Hepatic stellate cell (primary cell): ENCODE measurements at regions not wholly inside any gene's neighbourhood (a gene's known extent, or its start where the extent isn't known, plus 50 kb on each side); places are given as distances from the start of the nearest gene placed in this dataset.

ENCODE experiments used
- DNase-seq: peaks from one replicate; pipeline ENCODE4 v3.0.0; 2011; ENCODE audit warnings: low spot score

GRCh38 chr17:34874478-34874877, 86.8 kb downstream of the CCT6B start:
- no peak for DNase-seq

DNA sequence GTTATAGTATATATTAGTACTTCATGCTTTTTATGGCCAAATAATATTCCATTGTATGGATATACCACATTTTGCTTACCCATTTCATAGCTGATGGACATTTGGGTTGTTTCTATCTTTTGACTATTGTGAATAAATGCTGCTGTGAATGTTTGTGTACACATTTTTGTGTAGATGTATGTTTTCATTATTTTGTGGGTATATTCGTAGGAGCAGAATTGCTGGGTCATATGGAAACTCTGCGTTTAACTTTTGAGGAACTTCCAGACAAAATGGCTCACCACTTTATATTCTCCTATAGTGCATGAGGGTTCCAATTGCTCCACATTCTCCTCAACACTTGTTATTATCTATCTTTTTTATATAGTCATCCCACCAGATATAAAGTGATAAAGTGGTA, 88.6 kb downstream of the CCT6B start:
- no peak for DNase-seq

- DNase-seq: no peak
Measured at GRCh38 chr17:34869641-34870040, 91.6 kb downstream of the CCT6B start.

DNA sequence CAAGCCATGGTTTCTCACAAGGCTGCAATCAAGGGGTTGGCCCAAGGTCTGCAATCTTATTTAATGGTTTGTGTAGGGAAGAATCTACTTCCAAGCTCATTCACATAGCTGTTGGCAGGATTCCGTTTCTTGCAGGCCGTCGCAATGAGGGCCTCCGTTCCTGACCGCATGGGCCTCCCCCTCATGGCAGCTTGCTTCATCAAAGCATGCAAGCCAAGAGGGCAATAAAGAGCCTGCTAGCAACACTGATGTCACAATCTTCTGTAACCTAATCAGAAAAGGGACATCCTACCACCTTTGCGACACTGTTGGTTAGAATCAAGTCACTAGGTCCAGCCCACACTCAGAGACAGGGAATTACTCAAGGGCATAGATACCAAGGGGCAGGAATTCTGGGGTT, 95.5 kb downstream of the CCT6B start:
- no peak for DNase-seq

DNA sequence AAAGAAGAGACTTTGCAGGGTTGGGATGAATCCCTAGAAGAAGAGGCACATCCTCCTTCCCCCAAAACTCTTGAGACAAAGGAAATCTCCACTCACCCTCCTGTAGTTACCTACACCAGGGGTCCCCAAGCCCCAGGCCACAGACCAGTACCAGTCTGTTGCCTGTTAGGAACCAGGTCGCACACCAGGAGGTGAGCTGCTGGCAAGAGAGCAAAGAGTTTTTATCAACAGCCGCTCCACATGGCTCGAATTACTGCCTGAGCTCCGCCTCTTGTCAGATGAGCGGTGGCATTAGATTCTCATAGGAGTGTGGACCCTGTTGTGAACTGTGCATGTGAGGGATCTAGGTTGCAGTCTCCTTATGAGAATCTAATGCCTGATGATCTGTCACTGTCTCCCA, 98.9 kb downstream of the CCT6B start:
- DNase-seq: no peak

GRCh38 chr17:34861864-34862263, 99.4 kb downstream of the CCT6B start:
- no peak for DNase-seq

DNA sequence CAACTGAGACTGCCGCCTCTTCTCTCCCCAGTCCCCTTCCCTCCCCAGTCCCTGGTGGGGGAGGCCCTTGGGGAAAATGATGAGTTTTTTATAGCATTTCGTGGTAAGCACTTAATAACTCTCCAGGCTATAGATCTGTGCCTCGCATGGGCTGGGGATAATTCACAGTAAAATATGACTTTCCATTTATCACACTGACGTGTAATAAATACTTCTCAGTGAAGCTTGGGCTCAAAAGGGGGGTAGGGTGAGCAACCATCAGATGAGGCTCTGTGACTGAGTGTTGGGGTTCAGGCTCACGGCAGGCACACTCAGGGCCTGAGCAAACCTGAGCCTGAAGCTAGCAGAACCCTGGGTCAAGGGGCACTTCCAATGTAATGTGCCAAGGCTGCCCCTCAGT, 101.6 kb downstream of the CCT6B start:
- DNase-seq: no peak

GRCh38 chr17:34858591-34859565, 102.4 kb downstream of the CCT6B start:
- DNase-seq: no peak

DNA sequence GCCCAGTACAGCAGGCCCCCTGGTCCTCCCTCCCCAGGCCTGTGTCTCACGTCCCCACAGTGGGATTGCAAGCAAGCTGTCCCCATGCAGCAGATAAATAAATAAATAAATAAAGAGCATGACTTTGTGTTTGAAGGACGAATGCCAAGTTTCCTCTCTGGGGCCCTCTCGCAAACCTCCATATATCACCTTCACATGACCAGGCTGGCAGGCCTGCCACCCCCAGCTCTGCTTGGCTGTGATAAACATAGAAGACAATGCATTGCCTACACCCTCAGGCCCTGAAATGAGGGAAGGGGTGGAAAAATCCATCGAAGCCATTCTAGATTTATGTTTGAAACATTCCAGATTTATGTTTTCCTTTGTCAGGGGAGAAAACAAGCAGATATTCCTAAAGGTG, 107.3 kb downstream of the CCT6B start:
- DNase-seq: no peak

- no peak for DNase-seq
Measured at GRCh38 chr17:34852614-34853013, 108.6 kb downstream of the CCT6B start.

DNA sequence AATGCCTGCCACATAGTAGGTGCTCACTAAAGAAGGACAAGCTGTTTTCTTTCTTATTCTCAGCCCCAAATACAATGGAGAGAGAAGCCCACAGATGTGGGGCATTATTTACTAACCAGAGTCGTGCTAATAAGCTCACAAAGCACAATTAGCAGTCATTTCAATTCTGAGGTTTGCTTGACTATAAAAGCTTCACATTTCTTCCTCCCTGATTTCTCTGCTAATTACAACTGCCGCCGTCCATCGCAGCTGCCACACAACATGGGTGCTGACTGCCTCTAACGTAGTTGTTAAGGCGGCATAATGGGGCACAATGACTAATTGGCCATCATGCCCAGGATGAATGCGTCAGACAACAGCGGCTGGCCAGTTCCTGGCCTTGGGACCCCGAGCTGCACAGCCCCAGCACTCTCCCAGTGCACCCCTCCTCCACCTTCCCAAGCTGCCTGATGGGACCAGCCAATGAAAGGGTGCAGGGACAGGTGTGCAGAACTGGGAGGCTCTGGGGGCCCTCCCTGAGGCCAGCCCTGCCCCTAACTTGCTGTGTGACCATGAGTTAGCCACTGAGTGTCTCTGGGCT, 109.2 kb downstream of the CCT6B start:
- DNase-seq: no peak

DNA sequence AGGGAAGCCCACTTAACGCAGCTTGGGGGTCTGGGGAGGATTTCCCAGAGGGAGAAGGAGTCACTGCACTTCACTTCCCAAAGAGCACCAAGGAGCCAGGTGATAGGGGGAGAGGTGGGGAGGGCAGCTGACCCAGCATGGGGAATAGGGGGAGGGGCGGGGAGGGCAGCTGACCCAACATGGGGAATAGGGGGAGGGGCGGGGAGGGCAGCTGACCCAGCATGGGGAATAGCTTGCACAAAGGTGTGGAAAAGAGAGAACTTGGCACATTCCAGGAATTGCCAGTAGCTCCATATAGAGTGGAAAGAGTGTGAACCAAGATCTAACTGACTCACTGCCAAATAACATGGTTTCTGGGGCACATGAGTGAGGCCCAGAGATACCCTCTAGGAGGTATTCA, 110.3 kb downstream of the CCT6B start:
- no peak for DNase-seq

DNA sequence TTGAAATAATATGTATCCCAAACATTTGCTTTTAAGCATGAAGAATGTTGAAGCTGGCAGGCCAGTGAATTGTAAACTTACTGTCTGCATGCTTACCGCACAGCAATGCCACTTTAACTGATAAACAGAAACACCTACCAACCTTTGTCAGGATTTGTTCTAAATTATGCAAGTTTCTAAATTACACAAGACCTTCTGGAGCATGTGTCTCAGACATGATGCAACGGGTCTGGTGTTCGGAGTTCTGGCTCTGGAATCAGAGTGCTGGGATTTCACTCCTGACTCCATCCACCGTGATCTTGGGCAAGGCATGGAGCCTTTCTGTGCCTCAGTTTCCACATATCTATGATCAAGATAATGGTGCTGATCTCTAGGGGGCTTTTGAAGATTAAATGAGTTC, 111.2 kb downstream of the CCT6B start:
- no peak for DNase-seq

DNA sequence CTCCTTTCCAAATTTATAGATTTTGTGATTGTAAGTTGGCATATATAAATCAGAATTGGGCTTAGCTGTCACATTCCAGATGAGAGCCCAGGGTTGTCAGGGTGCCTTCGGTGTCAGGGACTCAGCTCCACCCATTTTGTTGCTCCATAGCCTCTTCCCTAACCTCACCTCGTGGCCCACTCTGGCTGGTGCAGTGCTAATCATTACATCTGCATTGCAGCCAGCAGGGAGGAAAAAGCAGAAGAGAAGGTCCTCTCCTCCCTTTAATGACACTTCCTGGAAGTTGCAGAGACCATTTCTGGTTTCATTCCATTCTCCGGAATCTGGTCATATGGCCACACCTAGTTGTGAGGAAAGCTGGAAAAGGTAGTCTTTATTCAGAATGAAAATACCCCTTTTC, 113.3 kb downstream of the CCT6B start:
- DNase-seq: no peak

- DNase-seq: no peak
Measured at GRCh38 chr17:34845296-34845695, 116.0 kb downstream of the CCT6B start.

GRCh38 chr17:34843682-34844081, 117.6 kb downstream of the CCT6B start:
- DNase-seq: no peak

GRCh38 chr17:34842235-34842634, 119.0 kb downstream of the CCT6B start:
- no peak for DNase-seq

DNA sequence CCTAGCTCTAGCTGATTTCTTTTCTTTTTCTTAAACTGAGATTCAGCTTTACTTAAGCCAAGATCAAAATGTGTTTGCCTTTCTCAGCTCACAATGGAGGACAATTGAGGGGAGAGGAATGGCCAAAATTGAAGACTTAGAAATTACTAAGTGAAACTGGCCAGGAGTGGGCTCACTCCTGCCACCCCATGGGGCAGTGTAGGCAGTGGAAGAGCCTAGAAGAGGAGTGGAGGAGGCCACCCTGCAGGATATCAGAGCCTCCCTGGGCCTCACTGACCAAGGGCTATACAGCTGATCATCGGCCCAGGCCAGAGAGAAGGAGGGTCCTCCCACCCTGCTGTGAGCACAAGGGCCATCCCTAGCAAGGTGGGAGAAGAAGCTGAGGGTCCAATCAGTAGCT, 119.8 kb downstream of the CCT6B start:
- no peak for DNase-seq

- DNase-seq: no peak
Measured at GRCh38 chr17:34840750-34841149, 120.5 kb downstream of the CCT6B start.

- DNase-seq: no peak
Measured at GRCh38 chr17:34837876-34838478, 123.3 kb downstream of the CCT6B start.

DNA sequence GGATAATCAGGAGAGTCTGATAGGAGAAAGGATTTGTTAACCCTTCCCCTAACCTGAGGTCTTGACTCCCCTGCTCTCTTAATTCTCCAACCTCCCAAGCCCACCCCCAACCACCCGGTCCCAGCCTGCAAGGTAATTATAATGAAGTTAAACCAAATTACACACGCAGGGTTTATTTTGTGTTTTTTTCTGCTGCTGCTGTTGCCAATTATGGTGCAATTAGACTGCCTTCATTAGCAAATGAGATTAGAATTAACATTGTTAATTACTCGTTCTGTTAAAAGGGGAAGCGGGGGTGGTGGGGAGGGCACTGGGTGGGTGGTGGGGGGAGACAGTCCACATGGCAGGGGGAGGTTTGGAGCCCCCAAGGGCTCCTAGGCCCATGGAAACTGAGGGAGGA, 128.9 kb downstream of the CCT6B start:
- DNase-seq: no peak

GRCh38 chr17:34827008-34827407, 134.3 kb downstream of the CCT6B start:
- DNase-seq: no peak

DNA sequence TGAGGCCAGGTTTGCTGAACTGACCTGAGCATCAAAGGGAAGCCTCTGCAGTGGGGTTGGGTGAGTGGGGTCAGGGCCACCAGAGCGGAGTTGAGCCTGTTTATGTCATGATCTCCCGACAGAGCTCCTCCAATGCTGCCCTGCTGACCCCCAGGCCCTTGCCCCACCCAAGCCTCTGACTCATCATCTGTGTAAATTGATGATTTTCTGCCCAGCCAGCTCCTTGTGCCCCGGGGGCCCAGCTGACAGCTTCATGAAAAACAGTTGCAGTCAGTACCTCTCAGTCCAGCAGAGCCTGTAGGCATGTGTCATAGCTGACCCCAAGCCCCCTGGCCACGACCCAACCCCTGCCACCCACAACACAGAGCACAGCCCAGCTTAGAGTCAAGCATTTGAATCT, 134.9 kb downstream of the CCT6B start:
- no peak for DNase-seq
